Stimulated activated CD4-positive, alpha-beta T cell treated with anti-CD3 and anti-CD28 coated beads, Interleukin-4, amount 100 ng/mL, for 24 hours (primary cell): ENCODE measurements at regions not wholly inside any gene's neighbourhood (a gene's known extent, or its start where the extent isn't known, plus 50 kb on each side); places are given as distances from the start of the nearest gene placed in this dataset.

Experiments used
- DNase-seq: peaks from one replicate; pipeline ENCODE4 v3.0.0-alpha.2; 2020

DNA sequence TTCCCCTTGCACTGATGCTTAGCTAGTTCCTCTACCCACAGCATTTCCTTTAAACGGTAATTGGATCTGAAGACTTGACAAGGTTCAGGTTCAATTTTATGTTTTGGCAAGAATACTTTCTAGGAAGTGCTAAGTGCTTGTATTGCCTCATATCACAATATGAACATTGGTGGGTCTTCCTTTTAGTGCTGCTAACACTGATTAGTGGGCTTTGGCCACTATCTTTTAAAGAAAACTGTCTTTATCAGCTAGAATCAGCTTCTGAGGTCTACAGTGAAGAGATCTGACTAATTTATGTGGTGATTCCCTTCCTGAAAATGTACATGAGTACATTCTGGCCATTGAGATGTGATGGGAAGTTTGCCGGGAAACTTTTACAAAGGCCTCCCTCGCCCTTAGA, 316.7 kb upstream of the KLF3 start:
- no peak for DNase-seq

- DNase-seq, result no peak
Measured at GRCh38 chr4:38354421-38354820, 309.6 kb upstream of the KLF3 start.

GRCh38 chr4:38354872-38355271, 309.1 kb upstream of the KLF3 start:
- no peak for DNase-seq

DNA sequence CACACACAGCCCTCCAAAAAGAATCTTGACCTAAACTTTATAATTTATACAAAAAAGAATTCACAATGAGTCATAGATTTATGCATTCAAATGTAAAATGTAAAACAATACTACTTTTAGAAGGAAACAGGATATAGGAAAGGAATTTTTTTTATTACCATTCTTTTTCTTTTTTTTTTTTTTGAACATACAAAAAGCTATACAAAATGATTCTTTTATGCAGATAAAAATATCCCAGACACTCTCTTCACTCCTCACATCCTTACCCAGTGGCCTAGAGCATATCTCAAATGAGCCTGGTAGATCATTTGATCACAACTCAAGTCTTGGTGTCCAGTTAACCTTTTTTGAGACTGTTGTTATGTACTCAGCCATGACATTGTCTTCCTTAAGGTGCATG, 307.3 kb upstream of the KLF3 start:
- no peak for DNase-seq

GRCh38 chr4:38357546-38357945, 306.5 kb upstream of the KLF3 start:
- DNase-seq, result no peak

- DNase-seq, result no peak
Measured at GRCh38 chr4:38359113-38359512, 304.9 kb upstream of the KLF3 start.

DNA sequence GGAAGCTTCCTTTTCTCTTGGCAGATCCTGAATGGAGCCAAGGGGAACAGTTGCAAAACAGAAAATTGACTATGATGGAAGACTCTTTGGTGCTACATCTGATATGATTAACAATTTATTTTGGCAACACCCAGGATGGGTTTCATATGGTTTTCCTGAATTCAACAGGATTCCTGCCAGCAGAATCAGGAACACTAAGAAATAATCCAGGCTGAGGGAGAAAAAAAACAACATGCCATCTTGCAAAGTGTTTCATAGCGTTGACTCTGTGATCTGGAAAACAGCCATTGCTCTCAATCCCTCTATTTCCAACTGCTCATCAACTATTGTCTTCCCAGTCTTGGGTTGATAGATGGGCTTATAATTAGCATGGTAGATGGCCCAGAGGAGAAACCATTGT, 303.8 kb upstream of the KLF3 start:
- no peak for DNase-seq

DNA sequence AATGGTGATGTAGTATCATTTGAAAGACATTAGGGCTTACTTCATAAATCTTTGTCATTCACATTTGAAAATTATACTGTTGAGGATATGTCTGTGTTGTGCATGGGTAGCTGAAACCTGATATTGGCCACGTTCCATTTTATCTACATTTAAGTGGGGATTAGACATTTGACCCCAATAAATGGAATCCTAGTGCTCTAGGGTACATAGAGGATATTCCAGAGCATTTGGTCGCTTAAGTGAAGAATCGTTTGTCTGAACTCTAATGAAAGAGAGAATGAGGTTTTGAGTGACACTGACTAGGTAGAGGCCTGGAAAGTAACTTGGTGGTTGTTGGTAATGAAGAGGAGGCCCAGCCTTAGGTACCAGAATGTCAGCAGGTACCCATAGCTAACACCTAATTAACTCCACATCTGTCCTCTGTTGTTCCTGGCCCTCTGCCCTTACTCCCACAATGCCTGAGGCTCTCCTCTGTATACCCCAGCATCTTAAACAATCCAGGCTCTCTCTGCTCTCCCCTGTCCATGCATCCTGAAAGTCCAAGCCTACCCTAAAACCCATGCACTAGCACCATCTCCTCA, 299.5 kb upstream of the KLF3 start:
- no peak for DNase-seq

DNA sequence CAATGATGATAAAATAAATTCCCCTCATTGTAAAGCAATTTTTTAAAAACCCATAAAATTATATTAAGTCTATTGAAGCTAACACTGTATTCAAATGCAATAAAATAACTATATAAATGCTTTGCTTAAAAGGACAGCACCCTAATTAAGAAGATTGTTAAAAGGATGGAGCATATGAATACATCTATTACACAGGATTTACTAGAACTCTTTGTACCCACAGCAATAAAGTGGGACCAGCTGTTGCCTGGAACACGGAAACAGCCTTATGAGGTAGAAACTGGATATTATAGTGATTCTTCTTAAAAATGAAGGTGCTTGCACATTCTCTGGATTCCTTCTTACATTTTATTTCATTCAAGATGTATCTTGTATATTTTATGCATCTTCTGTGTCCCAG, 298.7 kb upstream of the KLF3 start:
- no peak for DNase-seq

DNA sequence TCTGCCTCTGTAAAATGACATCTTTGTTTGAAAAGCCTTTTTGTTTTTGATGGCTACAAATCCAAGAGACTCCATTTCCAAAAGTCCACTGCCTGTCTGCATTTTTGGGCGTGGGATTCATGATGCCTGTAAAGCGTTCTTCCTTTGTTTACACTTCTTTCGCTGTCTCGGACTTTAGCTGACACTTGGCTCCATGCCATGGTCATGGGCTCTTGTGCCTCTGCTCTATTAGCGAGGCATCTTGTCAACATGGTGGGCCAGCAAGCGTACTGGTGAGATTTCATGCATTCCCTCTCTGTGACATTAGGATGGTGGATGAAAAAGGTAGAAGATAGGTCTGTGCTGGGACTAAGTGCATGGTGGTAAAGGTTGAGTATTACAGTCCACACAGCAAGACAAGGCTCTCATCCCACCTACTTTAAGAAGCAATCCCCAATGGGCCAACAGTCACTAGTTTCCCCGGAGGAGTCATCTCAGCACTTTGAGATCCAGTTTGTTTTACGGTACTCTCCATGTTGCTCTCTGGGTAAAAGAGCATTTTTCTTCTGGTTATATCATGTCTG, 298.2 kb upstream of the KLF3 start:
- no peak for DNase-seq

GRCh38 chr4:38366456-38366855, 297.5 kb upstream of the KLF3 start:
- no peak for DNase-seq

DNA sequence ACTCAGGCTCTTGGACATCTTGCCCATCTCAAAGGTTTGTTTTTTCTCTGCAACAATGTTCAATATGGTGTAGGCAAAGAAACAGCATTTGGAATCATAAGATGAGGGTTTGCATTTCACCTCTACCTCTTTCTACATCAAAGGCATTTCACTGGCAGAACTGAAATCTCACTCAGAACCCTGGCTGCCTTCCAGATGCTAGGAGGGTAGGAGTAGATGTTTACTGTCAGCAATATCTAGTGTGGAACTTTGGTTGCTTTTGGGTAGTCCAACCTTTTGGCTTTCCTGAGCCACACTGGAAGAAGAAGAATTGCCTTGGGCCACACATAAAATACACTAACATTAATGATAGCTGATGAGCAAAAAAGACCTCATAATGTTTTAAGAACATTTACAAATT, 297.0 kb upstream of the KLF3 start:
- no peak for DNase-seq

DNA sequence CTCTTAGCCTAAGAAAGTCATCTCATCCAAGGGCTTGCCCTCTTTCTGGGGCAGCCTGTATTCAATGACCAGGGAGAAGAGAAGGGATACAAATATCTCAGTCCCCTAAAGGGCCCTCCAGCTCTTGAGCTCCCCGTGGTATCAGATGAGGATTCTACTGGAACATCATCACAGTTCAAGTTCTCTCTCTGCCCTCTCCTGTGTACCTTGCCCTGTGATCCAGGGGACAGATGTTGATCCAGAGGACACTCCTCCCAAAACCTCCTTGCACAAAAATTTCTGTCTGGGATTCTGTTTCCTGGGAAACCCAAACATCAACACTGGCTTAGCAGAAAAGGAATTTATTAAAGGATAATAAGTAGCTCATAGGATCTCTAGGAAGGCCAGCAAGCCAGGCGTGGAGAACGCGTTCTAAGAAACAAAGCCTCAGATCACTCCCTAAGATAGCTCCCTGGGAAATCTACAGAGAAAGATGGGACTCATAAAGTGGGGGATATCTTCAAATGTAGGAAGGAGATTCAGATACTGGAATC, 296.3 kb upstream of the KLF3 start:
- no peak for DNase-seq

GRCh38 chr4:38368613-38369012, 295.4 kb upstream of the KLF3 start:
- no peak for DNase-seq

DNA sequence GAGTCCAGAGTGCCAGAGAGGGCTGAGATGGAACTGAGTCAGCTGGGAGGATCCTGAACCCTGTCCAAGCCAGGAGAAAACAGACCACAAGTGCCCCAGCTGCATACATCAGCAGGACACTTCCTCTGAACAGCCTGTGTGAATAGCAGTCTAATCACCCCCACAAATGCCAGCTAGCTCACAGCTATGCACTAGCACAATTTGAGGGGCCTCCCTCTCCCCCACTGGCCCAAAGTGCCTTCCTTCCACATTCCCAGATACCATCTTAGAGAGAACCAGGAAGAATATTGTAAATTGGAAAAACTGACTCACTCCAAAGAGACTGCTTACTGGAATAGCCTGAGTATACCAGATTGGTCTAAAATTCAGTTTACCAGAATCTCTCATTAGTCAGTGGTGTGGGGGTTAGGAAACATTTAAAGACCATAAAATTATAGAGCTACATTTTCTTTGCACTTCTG, 292.6 kb upstream of the KLF3 start:
- DNase-seq, result no peak

DNA sequence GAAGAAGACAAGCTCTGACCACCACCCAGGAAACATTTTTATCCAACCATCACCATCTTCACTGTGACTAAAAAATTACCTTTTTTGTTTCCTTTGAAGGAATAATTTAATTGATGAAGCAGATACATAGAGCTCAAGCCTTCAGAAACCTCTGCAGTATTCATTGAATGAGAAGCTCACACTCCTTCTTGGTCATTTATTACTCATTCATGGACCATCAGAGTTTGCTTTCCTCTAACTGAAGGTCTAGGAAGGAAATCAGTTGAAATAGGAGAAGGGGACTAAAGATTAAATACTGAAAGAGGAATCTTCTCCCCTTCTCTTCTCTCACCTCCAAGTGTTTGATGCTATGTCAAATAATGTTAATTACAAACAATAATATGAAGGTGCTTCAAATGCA, 290.6 kb upstream of the KLF3 start:
- no peak for DNase-seq

GRCh38 chr4:38377195-38377594, 286.8 kb upstream of the KLF3 start:
- no peak for DNase-seq

- no peak for DNase-seq
Measured at GRCh38 chr4:38378478-38378877, 285.5 kb upstream of the KLF3 start.

DNA sequence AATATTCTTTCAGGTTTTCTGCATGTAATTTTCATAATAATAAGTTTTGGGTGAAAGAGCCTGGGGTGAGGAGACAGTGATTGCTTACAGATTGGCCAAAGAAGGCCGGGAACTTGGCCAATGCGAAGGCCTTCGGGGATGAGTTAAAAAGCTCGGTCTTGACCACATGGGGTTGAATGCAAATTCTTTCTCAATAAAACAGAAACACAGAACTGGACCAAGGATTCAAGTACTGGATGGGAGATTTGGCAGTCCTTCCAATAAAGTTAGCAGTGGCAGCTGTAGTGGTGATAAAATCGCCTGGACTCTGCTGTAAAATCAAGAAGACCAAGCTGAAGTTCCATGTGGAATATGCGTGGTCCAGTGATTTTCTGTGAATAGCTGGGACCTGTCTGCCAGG, 282.2 kb upstream of the KLF3 start:
- no peak for DNase-seq

- no peak for DNase-seq
Measured at GRCh38 chr4:38382520-38382919, 281.5 kb upstream of the KLF3 start.

GRCh38 chr4:38383646-38384121, 280.3 kb upstream of the KLF3 start:
- DNase-seq, result no peak

GRCh38 chr4:38385093-38386004, 278.6 kb upstream of the KLF3 start:
- no peak for DNase-seq

DNA sequence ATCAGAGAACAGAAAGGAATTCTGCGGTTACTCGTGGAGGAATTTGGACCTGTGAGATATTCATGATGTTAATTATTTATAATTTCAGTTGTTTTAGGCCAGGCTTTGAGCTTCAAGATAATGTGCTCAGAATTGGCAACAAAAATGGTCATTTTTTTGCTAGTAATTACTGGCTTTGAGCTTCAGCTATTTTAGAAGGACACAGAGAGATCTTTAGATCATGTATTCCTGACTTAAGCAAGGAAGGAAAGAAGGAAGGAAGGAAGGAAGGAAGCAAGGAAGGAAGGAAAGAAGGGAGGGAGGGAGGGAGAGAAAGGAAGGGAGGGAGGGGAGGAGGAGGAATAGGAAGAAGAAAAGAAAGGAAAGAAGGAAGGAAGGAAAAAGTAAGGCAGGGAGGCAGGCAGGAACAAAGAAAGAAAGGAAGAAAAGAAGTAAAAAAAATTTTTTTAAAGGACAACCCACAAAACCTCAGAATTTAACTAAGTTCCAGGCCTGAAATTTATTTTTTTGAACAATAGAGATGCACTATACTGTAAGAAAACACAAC, 277.9 kb upstream of the KLF3 start:
- DNase-seq, result no peak
